Stomach (tissue), 8 donors: ENCODE measurements at regions not wholly inside any gene's neighbourhood (a gene's known extent, or its start where the extent isn't known, plus 50 kb on each side); places are given as distances from the start of the nearest gene placed in this dataset.
"Not testable (repeated sequence)": the region's sequence is repeated elsewhere in the genome, so short reads cannot be mapped to it uniquely, and the experiment has no call there.

Experiments used
- DNase-seq, 2 donors: peaks; one replicate each; pipeline versions ENCODE4 v3.0.0 to v3.0.0-alpha.2; 2013 to 2019
- H3K27ac ChIP-seq, 5 donors: fragments of 200-600 bp in 4 of 5; sonication (generic) in 4 of 5; one replicate each; pipeline ENCODE4 v1.5.1; 2013 to 2019; ENCODE audit warnings: mild to moderate bottlenecking in 1 of 5, moderate library complexity in 1 of 5
- H3K27me3 ChIP-seq, 3 donors: fragments of 200-600 bp; sonication (generic); one replicate each; pipeline ENCODE4 v1.5.1; 2017 to 2019; ENCODE audit warnings: mixed run types in 1 of 3
- H3K36me3 ChIP-seq, 4 donors: fragments of 200-600 bp; sonication (generic); 1 replicate in 3 of 4; 2 replicates in 1 of 4; pipeline ENCODE4 v1.5.1; 2016 to 2019
- H3K4me1 ChIP-seq, 4 donors: fragments of 200-600 bp; sonication (generic); one replicate each; pipeline ENCODE4 v1.5.1; 2016 to 2019
- H3K4me3 ChIP-seq, 4 donors: fragments of 200-600 bp; sonication (generic) in 3 of 4; one replicate each; pipeline ENCODE4 v1.5.1; 2016 to 2019; ENCODE audit warnings: mild to moderate bottlenecking in 1 of 4
- H3K9me3 ChIP-seq, 4 donors: fragments of 200-600 bp; sonication (generic); one replicate each; pipeline ENCODE4 v1.5.1; 2016 to 2019
- CTCF ChIP-seq, 7 experiments: fragments of 450-650 bp in 4 of 7; fragments of 200-600 bp in 3 of 7; sonication (generic) in 3 of 7; IDR thresholded peaks; one replicate each; pipeline ENCODE4 v1.5.1; 2016 to 2019; ENCODE audit warnings: antibody characterized with exemption in 7 of 7, control low read depth in 2 of 7, mild to moderate bottlenecking in 1 of 7
- EP300 ChIP-seq: sonication (generic); formaldehyde crosslinking; IDR thresholded peaks from one replicate; pipeline ENCODE4 v1.6.1; 2017; ENCODE audit warnings: antibody characterized with exemption
- POLR2A ChIP-seq, 4 donors: fragments of 450-650 bp; IDR thresholded peaks; one replicate each; pipeline ENCODE4 v1.6.1; 2016; ENCODE audit warnings: antibody characterized with exemption in 4 of 4, control low read depth in 2 of 4, mild to moderate bottlenecking in 1 of 4, moderate library complexity in 1 of 4
- POLR2AphosphoS5 ChIP-seq, 3 donors: sonication (generic); formaldehyde crosslinking; IDR thresholded peaks; one replicate each; pipeline ENCODE4 v1.6.1; 2016; ENCODE audit warnings: antibody characterized with exemption in 3 of 3
- WGBS, 5 donors: extraction: QIAGEN DNeasy Blood & Tissue Kit in 3 of 5; methylation state at CpG; one replicate each; pipeline versions ENCODE4 v1.1.5 to v1.1.7; 2013 to 2018; 5-methylcytosine and 5-hydroxymethylcytosine counted together
- intact Hi-C: fragments of 100-400 bp; cut with DNase I; formaldehyde crosslinking; loops from one replicate; pipeline ENCODE4 v1.15.1; 2023; ENCODE audit warnings: low total_unique reads
- donor health status: healthy with polysubstance abuse.
- donor health status: Bipolar disorder and iron deficiency.
- donor health status: healthy.

GRCh38 chr4:22587253-22587652, 71.4 kb upstream of the ADGRA3 start:
- Histone ChIP-seq H3K4me3 (no peak overlapping the region), H3K36me3 (no peaks in the 10 kb centered on the region), H3K27ac (no peak overlapping the region), H3K27me3 (no peaks in the 10 kb centered on the region), H3K4me1 (no peaks in the 10 kb centered on the region), H3K9me3 (no peaks in the 10 kb centered on the region)
- no peak for DNase-seq
- intact Hi-C loops: no loop called here
- TF ChIP-seq POLR2AphosphoS5 (IDR thresholded peaks at IDR 0.05) (no peak), CTCF (IDR thresholded peaks at IDR 0.05) (no peak), POLR2A (IDR thresholded peaks at IDR 0.05) (no peak), EP300 (no peak)
- WGBS, 5 donors: 79 to 88% (median 83%) methylated on average over 7 of the region's 7 CpGs

DNA sequence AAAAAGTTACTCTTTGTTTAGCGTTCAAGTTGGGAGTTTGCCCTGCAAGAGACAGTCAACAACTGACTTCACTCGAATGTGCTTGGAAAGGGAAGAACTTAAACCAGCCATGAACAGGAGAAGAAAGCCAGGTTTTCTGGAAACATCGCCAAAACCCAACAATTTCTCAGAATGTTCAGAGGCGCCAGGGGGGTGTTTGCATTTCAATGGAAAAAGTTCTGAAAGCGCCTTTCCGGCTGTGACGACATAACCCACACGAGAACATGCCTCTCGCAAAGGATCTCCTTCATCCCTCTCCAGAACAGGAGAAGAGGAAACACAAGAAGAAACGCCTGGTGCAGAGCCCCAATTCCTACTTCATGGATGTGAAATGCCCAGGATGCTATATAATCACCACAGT, 78.1 kb upstream of the ADGRA3 start:
- intact Hi-C loops: no loop called here
- Histone ChIP-seq H3K4me3 (no peak overlapping the region), H3K4me1 (peaks cover 0 to 7% (median 0%) of the 10 kb centered on the region in 4 donors), H3K27ac (no peak overlapping the region), H3K27me3 (no peaks in the 10 kb centered on the region), H3K9me3 (no peaks in the 10 kb centered on the region), H3K36me3 (no peaks in the 10 kb centered on the region)
- TF ChIP-seq POLR2AphosphoS5 (IDR thresholded peaks at IDR 0.05) (no peak), CTCF (IDR thresholded peaks at IDR 0.05) (no peak), POLR2A (IDR thresholded peaks at IDR 0.05) (no peak), EP300 (no peak)
- DNase-seq: no peak
- WGBS, 5 donors: 81 to 90% (median 88%) methylated on average over 10 of the region's 10 CpGs

DNA sequence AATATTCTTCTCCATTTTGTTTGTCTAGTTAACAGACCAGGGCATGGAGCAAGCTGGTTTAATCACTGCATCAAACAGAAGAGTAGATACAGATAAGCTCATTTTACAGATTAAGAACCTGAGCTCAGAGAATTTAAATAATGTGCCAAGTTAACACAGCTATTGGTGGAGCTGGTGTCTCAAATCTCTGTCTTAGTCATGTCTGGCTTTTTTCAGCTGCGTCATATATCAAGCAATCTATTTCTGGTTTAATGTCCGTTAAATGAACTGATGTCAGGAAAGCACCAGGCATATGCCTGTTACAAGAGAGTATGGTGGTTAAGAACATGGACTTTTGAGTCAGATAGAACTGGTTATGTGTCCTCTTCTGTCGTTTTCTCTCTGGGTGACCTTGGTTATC, 79.8 kb upstream of the ADGRA3 start:
- Histone ChIP-seq H3K27me3 (no peaks in the 10 kb centered on the region), H3K4me3 (no peak overlapping the region), H3K9me3 (no peaks in the 10 kb centered on the region), H3K36me3 (no peaks in the 10 kb centered on the region), H3K4me1 (peaks cover 0 to 7% (median 0%) of the 10 kb centered on the region in 4 donors), H3K27ac (no peak overlapping the region)
- DNase-seq: peak in 1 of 2 donors; percentile 8
- no peak for TF ChIP-seq POLR2A (IDR thresholded peaks at IDR 0.05)
- no peak for TF ChIP-seq EP300
- TF ChIP-seq POLR2AphosphoS5 (IDR thresholded peaks at IDR 0.05): no peak
- no peak for TF ChIP-seq CTCF (IDR thresholded peaks at IDR 0.05)
- WGBS, 5 donors: 42 to 55% (median 52%) methylated on average over 3 of the region's 3 CpGs
- intact Hi-C loops: no loop called here

DNA sequence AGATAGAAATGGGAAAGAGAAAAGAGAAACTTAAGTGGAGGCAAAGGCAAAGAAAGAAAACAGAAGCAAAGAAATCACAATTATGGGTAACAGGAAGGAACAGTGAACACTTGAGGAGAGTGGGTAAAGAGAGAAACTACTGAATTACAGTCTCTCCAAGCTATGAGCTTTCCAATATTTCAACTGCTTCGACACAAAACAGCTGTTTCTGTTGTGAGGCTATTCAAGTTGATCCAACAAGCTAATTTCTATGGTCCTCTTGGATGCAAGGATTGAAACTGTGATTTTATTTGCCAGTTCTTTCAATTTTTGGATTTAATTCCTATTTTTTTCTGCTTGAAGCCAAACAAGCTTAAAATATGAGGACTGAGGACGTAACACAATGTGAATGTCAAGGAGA, 80.5 kb upstream of the ADGRA3 start:
- no peaks in the 10 kb centered on the region for H3K36me3 ChIP-seq
- TF ChIP-seq POLR2AphosphoS5 (IDR thresholded peaks at IDR 0.05): no peak
- intact Hi-C loops: no loop called here
- no peaks in the 10 kb centered on the region for H3K27me3 ChIP-seq
- H3K4me1 ChIP-seq: peaks cover 0 to 7% (median 0%) of the 10 kb centered on the region in 4 donors
- no peaks in the 10 kb centered on the region for H3K9me3 ChIP-seq
- H3K4me3 ChIP-seq: no peak overlapping the region
- H3K27ac ChIP-seq: no peak overlapping the region
- 56 to 71% (median 64%) methylated on average over 2 of the region's 2 CpGs for WGBS, 5 donors
- peak in 1 of 2 donors; percentile 60 for DNase-seq

DNA sequence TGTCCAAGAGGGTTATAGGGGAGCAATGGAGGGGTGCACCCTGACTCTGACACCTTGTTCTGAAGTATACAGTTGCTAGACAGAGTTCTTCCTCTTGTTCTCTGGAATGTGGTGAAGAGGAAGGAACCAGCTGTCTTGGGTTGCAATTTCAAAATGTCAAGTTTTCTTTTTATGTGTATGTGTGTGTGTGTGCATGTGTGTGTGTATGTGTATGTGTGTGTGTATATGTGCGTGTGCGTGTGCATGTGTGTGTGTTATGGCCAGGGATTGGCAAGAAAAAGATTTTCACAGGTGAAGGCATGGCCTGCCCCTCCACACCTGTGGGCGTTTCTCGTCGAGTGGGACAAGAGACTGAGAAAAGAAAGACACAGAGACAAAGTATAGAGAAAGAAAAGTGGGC, 81.6 kb upstream of the ADGRA3 start:
- TF ChIP-seq POLR2A (IDR thresholded peaks at IDR 0.05) (no peak), EP300 (no peak), POLR2AphosphoS5 (IDR thresholded peaks at IDR 0.05) (no peak), CTCF (IDR thresholded peaks at IDR 0.05) (no peak)
- Histone ChIP-seq H3K4me3 (no peak overlapping the region), H3K36me3 (no peaks in the 10 kb centered on the region), H3K4me1 (peaks cover 0 to 7% (median 0%) of the 10 kb centered on the region in 4 donors), H3K27me3 (no peaks in the 10 kb centered on the region), H3K9me3 (no peaks in the 10 kb centered on the region), H3K27ac (no peak overlapping the region)
- intact Hi-C loops: no loop called here
- 81 to 91% (median 85%) methylated on average over 5 of the region's 5 CpGs for WGBS, 5 donors
- no peak for DNase-seq

DNA sequence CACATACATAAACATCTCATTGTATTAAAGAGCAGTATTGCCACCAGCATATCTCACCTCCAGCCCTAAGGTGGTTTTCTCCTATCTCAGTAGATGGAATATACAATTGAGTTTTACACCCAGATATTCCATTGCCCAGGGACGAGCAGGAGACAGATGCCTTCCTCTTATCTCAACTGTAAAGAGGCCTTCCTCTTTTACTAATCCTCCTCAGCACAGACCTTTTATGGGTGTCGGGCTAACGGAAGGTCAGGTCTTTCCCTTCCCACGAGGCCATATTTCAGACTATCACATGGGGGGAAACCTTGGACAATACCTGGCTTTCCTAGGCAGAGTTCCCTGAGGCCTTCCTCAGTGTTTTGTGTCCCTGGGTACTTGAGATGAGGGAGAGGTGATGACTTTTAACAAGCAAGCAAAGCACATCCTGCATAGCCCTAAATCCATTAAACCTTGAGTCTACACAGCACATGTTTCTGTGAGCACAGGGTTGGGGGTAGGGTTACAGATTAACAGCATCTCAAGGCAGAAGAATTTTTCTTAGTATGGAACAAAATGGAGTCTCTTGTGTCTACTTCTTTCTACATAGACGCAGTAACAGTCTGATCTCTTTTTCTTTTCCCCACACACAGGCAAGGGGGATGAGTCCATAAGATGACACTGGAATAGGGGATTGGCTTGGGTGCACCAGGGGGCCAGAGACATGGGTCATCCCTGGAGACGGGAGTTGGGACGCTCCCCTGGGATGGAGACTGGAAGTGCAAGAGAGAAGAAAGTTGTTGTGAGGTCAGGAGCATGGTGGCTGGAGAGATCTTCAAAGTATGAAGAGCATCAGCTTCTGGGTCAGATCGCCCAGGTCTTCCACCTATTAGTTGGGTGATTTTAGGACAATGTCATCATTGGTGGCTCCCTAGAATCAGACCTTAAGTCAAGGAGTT, 82.5 kb upstream of the ADGRA3 start:
- H3K27ac ChIP-seq, intact Hi-C loops, DNase-seq, H3K9me3 ChIP-seq, H3K4me1 ChIP-seq, H3K27me3 ChIP-seq, H3K36me3 ChIP-seq, H3K4me3 ChIP-seq: not testable (repeated sequence)
- WGBS, 5 donors: 80 to 88% (median 84%) methylated on average over 8 of the region's 8 CpGs

DNA sequence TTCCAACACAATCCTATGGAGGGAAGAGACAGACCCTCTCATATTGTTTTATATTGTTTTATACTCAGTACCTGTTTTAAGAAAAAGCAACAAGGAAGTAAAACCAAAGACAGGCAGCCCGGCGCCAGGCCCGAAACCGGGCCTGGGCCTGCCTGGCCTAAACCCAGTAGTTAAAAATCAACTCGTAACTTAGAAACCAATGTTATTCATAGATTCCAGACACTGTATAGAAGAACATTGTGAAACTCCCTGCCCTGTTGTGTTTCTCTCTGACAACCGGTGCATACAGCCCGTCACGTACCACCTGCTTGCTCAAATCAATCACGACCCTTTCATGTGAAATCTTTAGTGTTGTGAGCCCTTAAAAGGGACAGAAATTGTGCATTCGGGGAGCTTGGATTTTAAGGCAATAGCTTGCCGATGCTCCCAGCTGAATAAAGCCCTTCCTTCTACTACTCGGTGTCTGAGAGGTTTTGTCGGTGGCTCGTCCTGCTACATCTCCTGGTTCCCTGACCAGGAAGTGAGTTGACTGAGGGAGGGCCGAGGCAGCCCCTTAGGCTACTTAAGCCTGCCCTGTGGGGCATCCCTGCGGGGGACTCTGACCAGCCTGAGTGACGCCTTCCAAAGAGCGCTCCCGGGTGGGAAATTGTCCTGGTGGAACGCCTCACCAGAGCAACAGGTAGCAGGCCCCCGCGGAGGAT, 83.5 kb upstream of the ADGRA3 start:
- H3K4me3 ChIP-seq, H3K27ac ChIP-seq, H3K9me3 ChIP-seq, H3K27me3 ChIP-seq, H3K4me1 ChIP-seq, H3K36me3 ChIP-seq, DNase-seq, intact Hi-C loops: not testable (repeated sequence)
- WGBS, 5 donors: 78 to 92% (median 86%) methylated on average over 22 of the region's 22 CpGs
